Neural cell (in vitro differentiated cells): ENCODE measurements at regions not wholly inside any gene's neighbourhood (a gene's known extent, or its start where the extent isn't known, plus 50 kb on each side); places are given as distances from the start of the nearest gene placed in this dataset.

Experiments used
- H2AFZ ChIP-seq: fragments of 200-600, 300-800 bp; sonication (generic), shearing (Covaris generic); 2 replicates; pipeline ENCODE4 v1.6.0; 2014; ENCODE audit warnings: low read depth, mild to moderate bottlenecking, antibody characterized with exemption, low read length, moderate library complexity
- H3F3A ChIP-seq: fragments of 200-600 bp; shearing (Covaris generic); 2 replicates; pipeline ENCODE4 v1.6.1; 2016; ENCODE audit warnings: mild to moderate bottlenecking, moderate library complexity, mixed read lengths, antibody characterized with exemption, low read length; ENCODE audit not compliant: insufficient read depth, poor library complexity, severe bottlenecking
- H3K27ac ChIP-seq: fragments of 200-600, 300-800 bp; sonication (generic), shearing (Covaris generic); 2 replicates; pipeline ENCODE4 v1.5.1; 2014; ENCODE audit warnings: mild to moderate bottlenecking, low read length, moderate library complexity
- H3K27me3 ChIP-seq: fragments of 300-800, 200-600 bp; sonication (generic), shearing (Covaris generic); 2 replicates; pipeline ENCODE4 v1.6.0; 2014; ENCODE audit warnings: mild to moderate bottlenecking, low read depth, low read length, moderate library complexity; ENCODE audit not compliant: insufficient read depth
- H3K36me3 ChIP-seq: fragments of 300-800, 200-600 bp; sonication (generic), shearing (Covaris generic); 2 replicates; pipeline ENCODE4 v1.5.1; 2014; ENCODE audit warnings: mild to moderate bottlenecking, antibody characterized with exemption, low read length, moderate library complexity; ENCODE audit not compliant: insufficient read depth
- H3K4me2 ChIP-seq: fragments of 300-800, 200-600 bp; sonication (generic), shearing (Covaris generic); 2 replicates; pipeline ENCODE4 v1.6.0; 2014; ENCODE audit warnings: mild to moderate bottlenecking, low read length
- H3K4me3 ChIP-seq: fragments of 300-800, 200-600 bp; sonication (generic), shearing (Covaris generic); 2 replicates; pipeline ENCODE4 v1.5.1; 2014; ENCODE audit warnings: mild to moderate bottlenecking, low read length, moderate library complexity
- H3K79me2 ChIP-seq: fragments of 200-600 bp; shearing (Covaris generic); replicated peaks from 2 replicates; pipeline ENCODE4 v1.6.0; 2014; ENCODE audit warnings: mild to moderate bottlenecking, low read length, moderate library complexity; ENCODE audit not compliant: insufficient read depth
- H3K9ac ChIP-seq: fragments of 300-800, 200-600 bp; sonication (generic), shearing (Covaris generic); 2 replicates; pipeline ENCODE4 v1.6.1; 2016; ENCODE audit warnings: mild to moderate bottlenecking, low read length, mixed read lengths
- H3K9me2 ChIP-seq: fragments of 200-600 bp; shearing (Covaris generic); 2 replicates; pipeline ENCODE4 v1.6.1; 2016; ENCODE audit warnings: mild to moderate bottlenecking, low read length, mixed read lengths; ENCODE audit not compliant: insufficient read depth
- H3K9me3 ChIP-seq: fragments of 200-600, 300-800 bp; sonication (generic), shearing (Covaris generic); 2 replicates; pipeline ENCODE4 v1.6.1; 2016; ENCODE audit warnings: mild to moderate bottlenecking, mixed run types, low read length, moderate library complexity, mixed read lengths
- H4K20me1 ChIP-seq: fragments of 200-600 bp; shearing (Covaris generic); 2 replicates; pipeline ENCODE4 v1.6.1; 2016; ENCODE audit warnings: mild to moderate bottlenecking, mixed run types; ENCODE audit not compliant: insufficient read depth
- CTCF ChIP-seq: fragments of 450-650 bp; IDR thresholded peaks from 2 replicates; pipeline ENCODE4 v1.5.1; 2014; ENCODE audit warnings: antibody characterized with exemption, mild to moderate bottlenecking, moderate library complexity; ENCODE audit not compliant: poor library complexity, severe bottlenecking
- EP300 ChIP-seq: fragments of 450-650 bp; conservative IDR thresholded peaks from 2 replicates; pipeline ENCODE4 v1.6.1; 2014; ENCODE audit warnings: antibody characterized with exemption, mild to moderate bottlenecking, moderate library complexity; ENCODE audit not compliant: poor library complexity, severe bottlenecking
- EZH2 ChIP-seq: fragments of 200-600, 300-800 bp; shearing (Covaris generic), sonication (generic); IDR thresholded peaks from 2 replicates; pipeline ENCODE4 v1.6.1; 2014; ENCODE audit warnings: antibody characterized with exemption, low read length, borderline replicate concordance, mild to moderate bottlenecking; ENCODE audit not compliant: insufficient read depth, poor library complexity, severe bottlenecking
- MXI1 ChIP-seq: fragments of 450-650 bp; conservative IDR thresholded peaks from 2 replicates; pipeline ENCODE4 v1.6.1; 2014; ENCODE audit warnings: antibody characterized with exemption, mild to moderate bottlenecking; ENCODE audit not compliant: poor library complexity, severe bottlenecking
- POLR2AphosphoS5 ChIP-seq: IDR thresholded peaks from 2 replicates; pipeline ENCODE4 v1.6.1; 2012
- RAD21 ChIP-seq: fragments of 450-650 bp; conservative IDR thresholded peaks from 2 replicates; pipeline ENCODE4 v1.6.1; 2014; ENCODE audit warnings: antibody characterized with exemption, mild to moderate bottlenecking, moderate library complexity
- REST ChIP-seq: IDR thresholded peaks from 2 replicates; pipeline ENCODE4 v1.6.1; 2012; ENCODE audit warnings: borderline replicate concordance
- SMC3 ChIP-seq: fragments of 450-650 bp; conservative IDR thresholded peaks from 2 replicates; pipeline ENCODE4 v1.6.1; 2014; ENCODE audit warnings: antibody characterized with exemption, mild to moderate bottlenecking, moderate library complexity; ENCODE audit not compliant: poor library complexity
- TAF1 ChIP-seq: IDR thresholded peaks from 2 replicates; pipeline ENCODE4 v1.6.1; 2012; ENCODE audit warnings: low read depth

- Histone ChIP-seq H3K9me2 (no peaks in the 10 kb centered on the region), H4K20me1 (no peaks in the 10 kb centered on the region), H3K27ac (no peak overlapping the region), H3F3A (no peaks in the 10 kb centered on the region), H2AFZ (no peak overlapping the region), H3K79me2 (no peaks in the 10 kb centered on the region), H3K36me3 (no peaks in the 10 kb centered on the region), H3K9ac (no peak overlapping the region), H3K27me3 (no peaks in the 10 kb centered on the region), H3K9me3 (no peaks in the 10 kb centered on the region), H3K4me2 (no peak overlapping the region), H3K4me3 (no peak overlapping the region)
- TF ChIP-seq TAF1 (no peak), MXI1 (no peak), EP300 (peak; percentile 93), SMC3 (no peak), POLR2AphosphoS5 (peak; percentile 62), CTCF (no peak), RAD21 (no peak)
Observed at GRCh38 chr12:59314209-59314608, 281.6 kb upstream of the SLC16A7 start.

GRCh38 chr12:59304077-59304721 is 291.6 kb upstream of the SLC16A7 start:
- Histone ChIP-seq H3K27ac (no peak overlapping the region), H3K79me2 (no peaks in the 10 kb centered on the region), H3K9ac (no peak overlapping the region), H4K20me1 (no peaks in the 10 kb centered on the region), H3K9me2 (no peaks in the 10 kb centered on the region), H3F3A (no peaks in the 10 kb centered on the region), H3K9me3 (no peaks in the 10 kb centered on the region), H3K36me3 (no peaks in the 10 kb centered on the region), H2AFZ (no peak overlapping the region), H3K4me3 (no peak overlapping the region), H3K4me2 (no peak overlapping the region), H3K27me3 (no peaks in the 10 kb centered on the region)
- TF ChIP-seq CTCF (no peak), POLR2AphosphoS5 (no peak), EP300 (no peak), MXI1 (no peak), SMC3 (no peak), TAF1 (no peak), EZH2 (no peak), RAD21 (no peak)

GRCh38 chr12:59298296-59298695 is 297.5 kb upstream of the SLC16A7 start:
- no peaks in the 10 kb centered on the region for H3K27me3 ChIP-seq

More at GRCh38 chr12:59298296-59298695, 297.5 kb upstream of the SLC16A7 start:
- Histone ChIP-seq H3K36me3 (no peaks in the 10 kb centered on the region), H3K9ac (no peak overlapping the region), H3K27ac (no peak overlapping the region), H4K20me1 (no peaks in the 10 kb centered on the region), H2AFZ (no peak overlapping the region), H3K9me3 (no peaks in the 10 kb centered on the region), H3K4me3 (no peak overlapping the region), H3K4me2 (no peak overlapping the region), H3K9me2 (no peaks in the 10 kb centered on the region), H3F3A (no peaks in the 10 kb centered on the region), H3K79me2 (no peaks in the 10 kb centered on the region)
- TF ChIP-seq REST (no peak), EP300 (no peak), MXI1 (no peak)
